Vagina (tissue), 2 donors: ENCODE measurements at regions not wholly inside any gene's neighbourhood (a gene's known extent, or its start where the extent isn't known, plus 50 kb on each side); places are given as distances from the start of the nearest gene placed in this dataset.

Experiments
- DNase-seq, 2 donors: peaks; one replicate each; pipeline ENCODE4 v3.0.0-alpha.2; 2017; ENCODE audit errors: extremely low spot score in 2 of 2
- H3K27ac ChIP-seq: fragments of 200-600 bp; sonication (generic); one replicate; pipeline ENCODE4 v1.5.1; 2019
- H3K27me3 ChIP-seq: fragments of 200-600 bp; sonication (generic); one replicate; pipeline ENCODE4 v1.5.1; 2019
- H3K36me3 ChIP-seq, 2 donors: fragments of 200-600 bp; sonication (generic); one replicate each; pipeline ENCODE4 v1.5.1; 2017 to 2019
- H3K4me1 ChIP-seq: fragments of 200-600 bp; sonication (generic); one replicate; pipeline ENCODE4 v1.5.1; 2019
- H3K4me3 ChIP-seq, 2 donors: fragments of 200-600 bp; sonication (generic); 1 replicate in 1 of 2; 2 replicates in 1 of 2; pipeline ENCODE4 v1.5.1; 2016 to 2019
- H3K9me3 ChIP-seq: fragments of 200-600 bp; sonication (generic); one replicate; pipeline ENCODE4 v1.5.1; 2019
- POLR2A ChIP-seq, 2 donors: fragments of 450-650 bp; IDR thresholded peaks; one replicate each; pipeline ENCODE4 v1.6.1; 2017; ENCODE audit warnings: antibody characterized with exemption in 2 of 2, mild to moderate bottlenecking in 2 of 2, moderate library complexity in 2 of 2
- POLR2AphosphoS5 ChIP-seq, 2 donors: sonication (generic); formaldehyde crosslinking; IDR thresholded peaks; one replicate each; pipeline ENCODE4 v1.9.0; 2017; ENCODE audit warnings: antibody characterized with exemption in 2 of 2, mild to moderate bottlenecking in 2 of 2, low read depth in 1 of 2; ENCODE audit not compliant: insufficient read depth in 1 of 2
- intact Hi-C: fragments of 100-400 bp; cut with DNase I; formaldehyde crosslinking; loops from one replicate; pipeline ENCODE4 v1.15.1; 2023
- TF ChIP-seq, protein P1 (sequence below), 3 experiments: fragments of 450-650 bp in 2 of 3; fragments of 200-600 bp in 1 of 3; sonication (generic) in 1 of 3; IDR thresholded peaks; one replicate each; pipeline ENCODE4 v1.5.1; 2017 to 2019; ENCODE audit warnings: antibody characterized with exemption in 3 of 3, mild to moderate bottlenecking in 2 of 3, moderate library complexity in 2 of 3

DNA sequence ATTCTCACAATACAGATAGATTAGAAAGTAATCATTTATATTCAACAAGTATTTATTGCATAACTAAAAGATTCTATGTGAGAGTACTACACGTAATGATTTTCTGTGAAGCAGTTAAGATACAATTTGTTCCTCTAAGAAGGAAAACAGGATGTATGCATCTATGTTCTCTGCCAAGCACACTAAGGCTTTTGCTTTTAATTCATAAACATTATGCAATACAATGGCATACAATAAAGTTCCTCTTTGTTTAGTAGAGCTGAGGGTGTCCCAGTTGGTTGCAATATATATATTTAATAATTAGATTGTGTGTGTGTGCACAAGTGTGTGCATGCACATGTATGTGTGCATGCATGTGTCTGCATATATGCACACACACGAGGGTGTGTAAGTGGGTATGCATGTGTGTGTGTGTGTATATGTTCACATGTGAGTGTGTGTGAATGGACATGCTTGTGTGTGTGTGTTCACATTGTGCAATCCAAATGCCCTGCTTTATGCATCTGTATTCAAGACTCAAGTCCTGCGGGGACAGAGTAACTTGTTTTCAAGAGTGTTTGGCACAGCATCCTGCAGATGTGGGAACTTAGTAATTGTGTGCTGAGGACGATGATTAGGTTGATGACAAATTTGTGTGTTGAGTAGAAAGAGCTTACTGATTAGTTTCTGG is 481.5 kb upstream of the KLF6 start:
- Histone ChIP-seq H3K9me3 (no peaks in the 10 kb centered on the region), H3K27ac (peak overlapping the region; percentile 40), H3K4me1 (peaks cover 48% of the 10 kb centered on the region), H3K27me3 (no peaks in the 10 kb centered on the region), H3K4me3 (no peak overlapping the region), H3K36me3 (no peaks in the 10 kb centered on the region)
- TF ChIP-seq, protein P1, sequence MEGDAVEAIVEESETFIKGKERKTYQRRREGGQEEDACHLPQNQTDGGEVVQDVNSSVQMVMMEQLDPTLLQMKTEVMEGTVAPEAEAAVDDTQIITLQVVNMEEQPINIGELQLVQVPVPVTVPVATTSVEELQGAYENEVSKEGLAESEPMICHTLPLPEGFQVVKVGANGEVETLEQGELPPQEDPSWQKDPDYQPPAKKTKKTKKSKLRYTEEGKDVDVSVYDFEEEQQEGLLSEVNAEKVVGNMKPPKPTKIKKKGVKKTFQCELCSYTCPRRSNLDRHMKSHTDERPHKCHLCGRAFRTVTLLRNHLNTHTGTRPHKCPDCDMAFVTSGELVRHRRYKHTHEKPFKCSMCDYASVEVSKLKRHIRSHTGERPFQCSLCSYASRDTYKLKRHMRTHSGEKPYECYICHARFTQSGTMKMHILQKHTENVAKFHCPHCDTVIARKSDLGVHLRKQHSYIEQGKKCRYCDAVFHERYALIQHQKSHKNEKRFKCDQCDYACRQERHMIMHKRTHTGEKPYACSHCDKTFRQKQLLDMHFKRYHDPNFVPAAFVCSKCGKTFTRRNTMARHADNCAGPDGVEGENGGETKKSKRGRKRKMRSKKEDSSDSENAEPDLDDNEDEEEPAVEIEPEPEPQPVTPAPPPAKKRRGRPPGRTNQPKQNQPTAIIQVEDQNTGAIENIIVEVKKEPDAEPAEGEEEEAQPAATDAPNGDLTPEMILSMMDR (IDR thresholded peaks at IDR 0.05), result no peak
- peak in 1 of 2 donors; percentile 55 for TF ChIP-seq POLR2AphosphoS5 (IDR thresholded peaks at IDR 0.05; ENCODE audit: insufficient read depth in 1 of 2, low read depth in 1 of 2)
- intact Hi-C loops, result loop anchor here (10.0 kb wide), 1 partner anchor 482 kb away; the partner anchor contains the start of gene KLF6
- DNase-seq, result no peak

GRCh38 chr10:4265964-4266363 is 481.0 kb upstream of the KLF6 start:
- H3K4me1 ChIP-seq, result peaks cover 48% of the 10 kb centered on the region
- no peak for DNase-seq
- no peaks in the 10 kb centered on the region for H3K27me3 ChIP-seq
- H3K27ac ChIP-seq, result peak overlapping the region; percentile 40
- H3K36me3 ChIP-seq, result no peaks in the 10 kb centered on the region
- TF ChIP-seq POLR2A (IDR thresholded peaks at IDR 0.05) (no peak), POLR2AphosphoS5 (IDR thresholded peaks at IDR 0.05; ENCODE audit: insufficient read depth in 1 of 2, low read depth in 1 of 2) (no peak)
- TF ChIP-seq, protein P1 (IDR thresholded peaks at IDR 0.05), result no peak
- H3K9me3 ChIP-seq, result no peaks in the 10 kb centered on the region
- H3K4me3 ChIP-seq, result no peak overlapping the region
- intact Hi-C loops, result loop anchor here (10.0 kb wide), 1 partner anchor 481 kb away; the partner anchor contains the start of gene KLF6

GRCh38 chr10:4264209-4264865 is 479.3 kb upstream of the KLF6 start:
- Histone ChIP-seq H3K27me3 (no peaks in the 10 kb centered on the region), H3K9me3 (no peaks in the 10 kb centered on the region), H3K36me3 (no peaks in the 10 kb centered on the region), H3K27ac (peak overlapping the region; percentile 77), H3K4me3 (no peak overlapping the region), H3K4me1 (peaks cover 43% of the 10 kb centered on the region)
- TF ChIP-seq, protein P1 (IDR thresholded peaks at IDR 0.05), result no peak
- no peak for TF ChIP-seq POLR2A (IDR thresholded peaks at IDR 0.05)
- TF ChIP-seq POLR2AphosphoS5 (IDR thresholded peaks at IDR 0.05; ENCODE audit: insufficient read depth in 1 of 2, low read depth in 1 of 2), result no peak
- DNase-seq, result no peak
- intact Hi-C loops, result loop anchor here (10.0 kb wide), 1 partner anchor 480 kb away; the partner anchor contains the start of gene KLF6

GRCh38 chr10:4263601-4263921 is 478.6 kb upstream of the KLF6 start:
- Histone ChIP-seq H3K27ac (peak overlapping the region; percentile 77), H3K9me3 (no peaks in the 10 kb centered on the region), H3K4me3 (no peak overlapping the region), H3K4me1 (peaks cover 42% of the 10 kb centered on the region), H3K36me3 (no peaks in the 10 kb centered on the region), H3K27me3 (no peaks in the 10 kb centered on the region)
- TF ChIP-seq POLR2AphosphoS5 (IDR thresholded peaks at IDR 0.05; ENCODE audit: insufficient read depth in 1 of 2, low read depth in 1 of 2) (no peak), POLR2A (IDR thresholded peaks at IDR 0.05) (no peak)
- TF ChIP-seq, protein P1 (IDR thresholded peaks at IDR 0.05), result no peak
- DNase-seq, result no peak
- intact Hi-C loops, result loop anchor here (10.0 kb wide), 1 partner anchor 479 kb away; the partner anchor contains the start of gene KLF6
